ENCODE measurements at regions not wholly inside any gene's neighbourhood (a gene's known extent, or its start where the extent isn't known, plus 50 kb on each side); places are given as distances from the start of the nearest gene placed in this dataset.

GRCh38 chr22:48841881-48842582, 985.6 kb downstream of the BRD1 start:
- no peak for DNase-seq (ENCODE audit: low spot score)

DNA sequence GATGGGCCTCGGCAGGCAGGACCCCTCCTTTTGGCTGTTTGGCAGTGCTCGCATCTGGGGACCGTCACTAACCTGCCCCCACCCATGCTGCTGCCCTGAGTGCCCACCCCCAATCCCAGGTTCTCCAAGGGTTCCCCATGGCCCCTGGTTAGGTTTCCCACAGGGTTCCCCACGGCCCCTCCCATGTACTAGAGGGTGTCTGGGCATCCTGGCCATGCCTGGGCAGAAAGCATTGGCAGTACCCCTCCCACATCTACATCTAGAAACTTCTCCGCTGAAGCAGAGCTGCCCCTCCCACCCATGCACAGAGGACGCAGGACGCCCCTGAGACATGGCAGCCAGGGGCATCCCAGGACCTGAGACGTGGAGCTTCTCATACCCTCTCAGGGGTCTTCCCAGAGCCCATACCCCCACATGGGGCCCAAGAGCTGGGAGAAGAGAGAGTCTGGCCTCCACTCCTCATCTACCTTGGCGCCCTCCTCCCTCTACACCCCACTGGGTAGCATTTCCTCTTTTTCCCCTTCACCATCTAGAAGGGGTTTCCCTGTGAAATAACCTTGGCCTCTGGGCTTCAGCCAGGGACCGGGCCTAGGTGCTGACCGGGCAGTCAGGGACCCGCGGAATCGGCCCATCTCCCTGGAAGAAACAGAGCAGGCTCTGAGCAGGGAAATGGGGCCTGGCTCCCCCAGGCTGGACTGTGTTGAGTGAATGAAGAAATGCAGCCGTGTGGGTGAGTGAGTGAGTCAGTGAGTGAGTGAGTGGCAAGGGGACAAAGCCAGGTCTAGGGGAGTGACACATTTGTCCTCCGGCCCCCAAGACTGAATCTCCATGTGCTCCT, 987.3 kb downstream of the BRD1 start:
- no peak for DNase-seq (ENCODE audit: low spot score)

DNA sequence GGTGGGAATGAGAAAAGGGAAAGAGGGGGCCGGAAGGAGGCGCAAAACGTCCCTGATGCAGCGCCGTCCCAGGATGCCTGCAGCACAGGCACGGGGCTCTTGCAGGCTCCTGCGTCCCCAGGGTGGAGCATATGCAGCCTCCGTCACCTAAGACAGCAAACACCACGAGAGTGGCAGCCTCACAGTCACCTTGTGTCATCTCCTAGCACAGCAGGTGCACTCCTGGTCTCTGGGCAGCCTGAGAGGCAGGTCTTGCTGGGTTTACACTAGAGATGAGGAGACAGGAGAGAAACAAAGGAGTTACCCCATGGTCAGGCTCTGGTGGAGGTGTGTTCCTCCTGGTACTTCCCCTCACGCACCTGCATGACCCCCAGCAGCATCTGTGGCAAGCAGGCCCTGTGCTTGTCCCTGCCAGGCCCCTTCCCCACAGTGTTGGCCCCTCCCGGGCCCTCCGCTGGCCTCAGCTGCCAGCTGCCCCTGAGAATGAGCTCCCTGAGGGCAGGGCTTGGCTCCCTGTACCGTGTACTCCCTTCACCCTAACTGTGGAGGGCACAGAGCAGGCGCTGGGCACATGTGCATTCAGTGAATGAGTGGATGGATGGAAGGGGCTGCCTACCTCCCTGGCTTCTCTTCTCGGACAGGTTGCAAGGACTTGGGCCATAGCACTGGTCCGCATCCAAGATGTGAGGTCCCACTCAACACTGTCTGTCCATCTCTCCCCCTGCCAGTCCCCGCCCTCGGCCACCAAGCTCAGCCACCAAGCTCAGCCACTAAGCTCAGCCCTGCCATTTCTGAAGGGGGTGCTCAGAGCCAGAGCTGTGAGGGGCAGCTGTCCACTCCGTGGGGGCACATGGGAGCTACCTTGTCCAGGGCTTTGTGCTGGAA, 988.6 kb downstream of the BRD1 start:
- DNase-seq (ENCODE audit: low spot score), result peak; percentile 39

DNA sequence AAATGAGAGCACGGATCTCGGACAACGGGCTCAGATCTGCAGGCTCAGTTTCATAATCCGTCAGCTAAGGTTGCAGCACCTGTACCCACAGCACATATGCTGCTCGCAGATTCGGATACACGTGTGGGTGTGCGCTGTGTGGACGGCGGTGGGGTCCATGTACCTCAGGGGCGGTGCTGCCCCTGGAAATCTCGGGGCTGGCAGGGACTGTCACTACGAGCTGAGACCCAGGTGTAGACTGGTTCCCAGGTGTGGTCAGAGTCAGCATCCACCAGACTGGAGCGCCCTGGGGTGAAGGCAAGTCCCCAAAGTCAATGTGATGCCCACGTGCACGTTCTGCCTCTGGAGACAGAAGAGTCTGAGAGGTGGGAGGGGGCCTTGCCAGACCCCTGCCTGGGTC, 989.3 kb downstream of the BRD1 start:
- DNase-seq (ENCODE audit: low spot score), result peak; percentile 33

DNA sequence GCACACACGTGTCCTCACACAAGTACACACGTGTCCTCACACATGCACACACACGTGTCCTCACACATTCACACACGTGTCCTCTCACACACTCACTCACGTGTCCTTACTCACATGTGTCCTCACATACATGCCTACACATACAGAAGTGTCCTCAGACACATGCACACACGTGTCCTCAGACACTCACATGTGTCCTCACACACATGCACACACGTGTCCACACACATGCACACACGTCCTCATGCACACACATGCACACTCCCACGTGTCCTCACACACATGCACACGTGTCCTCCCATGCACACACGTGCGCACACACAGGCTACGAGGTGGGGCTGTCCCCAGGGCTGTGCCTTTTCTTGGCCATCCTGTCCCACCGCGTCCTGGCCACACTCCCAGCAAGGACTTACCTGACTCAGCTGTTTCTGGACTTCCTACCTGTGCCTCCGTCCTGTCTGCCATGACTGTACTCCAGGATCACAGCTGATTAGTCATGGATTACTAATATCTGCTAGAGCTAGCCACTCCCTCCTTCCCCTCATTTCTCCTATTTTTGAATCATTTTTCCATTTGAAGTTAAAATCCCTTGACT, 990.2 kb downstream of the BRD1 start:
- peak; percentile 34 for DNase-seq (ENCODE audit: low spot score)

GRCh38 chr22:48836673-48837340, 990.9 kb downstream of the BRD1 start:
- DNase-seq (ENCODE audit: low spot score), result peak; percentile 38

DNA sequence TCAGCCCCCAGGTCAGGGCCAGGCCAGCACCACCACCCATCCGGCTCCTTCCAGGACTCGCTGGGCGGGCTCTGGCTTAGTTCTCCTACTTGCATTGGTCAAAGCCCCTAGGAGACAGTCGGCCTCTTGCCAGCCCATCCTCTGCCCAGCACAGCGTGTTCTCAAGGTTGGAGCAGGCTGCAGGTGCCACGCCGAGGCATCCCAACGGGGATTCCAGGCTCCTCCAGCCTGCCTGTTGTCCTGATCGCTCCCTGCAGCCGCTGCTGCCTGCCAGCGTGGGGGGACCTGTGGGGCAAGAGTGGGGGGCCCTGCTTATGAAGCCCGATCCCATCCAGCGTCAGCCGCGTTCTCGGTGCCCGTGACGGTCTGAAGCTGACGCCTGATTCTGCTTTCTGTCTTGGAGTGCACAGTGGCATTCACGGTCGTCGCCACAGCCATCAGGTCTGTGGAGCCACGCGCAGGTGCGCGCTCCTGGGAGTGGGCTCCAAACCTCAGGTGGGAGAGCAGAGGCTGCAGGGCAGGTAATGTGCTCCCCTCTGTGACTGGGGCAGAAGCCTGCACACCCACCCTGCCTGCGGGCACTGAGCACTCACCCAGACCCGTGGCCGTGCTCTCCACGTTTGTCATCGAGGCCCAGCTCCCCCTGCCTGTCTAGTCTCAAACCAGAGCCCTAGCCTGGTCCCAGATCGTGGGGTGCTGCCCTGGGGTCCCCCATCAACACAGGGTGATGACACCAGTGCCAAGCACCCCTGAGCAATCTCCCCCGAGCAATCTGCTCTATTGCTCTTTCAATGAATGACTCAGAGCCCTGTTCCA, 991.6 kb downstream of the BRD1 start:
- no peak for DNase-seq (ENCODE audit: low spot score)

DNA sequence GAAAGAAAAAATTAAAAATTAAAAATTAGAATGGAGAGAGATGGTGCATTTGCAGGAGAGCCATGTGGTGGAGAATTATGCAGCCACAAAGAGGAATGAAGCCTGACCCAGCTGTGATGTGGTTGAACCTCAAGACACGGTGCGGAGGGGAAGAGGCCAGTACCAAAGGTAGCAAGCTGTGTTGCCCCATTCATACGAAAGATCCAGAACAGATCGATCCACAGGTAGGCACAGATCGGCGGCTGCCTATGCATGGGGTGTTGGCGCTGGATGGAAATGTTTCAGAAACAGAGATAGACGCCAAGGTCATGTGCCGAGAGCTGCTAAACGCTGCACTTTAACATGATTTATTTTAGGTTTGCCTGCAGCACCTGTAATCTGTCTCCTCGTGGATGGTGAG, 992.3 kb downstream of the BRD1 start:
- no peak for DNase-seq (ENCODE audit: low spot score)

DNA sequence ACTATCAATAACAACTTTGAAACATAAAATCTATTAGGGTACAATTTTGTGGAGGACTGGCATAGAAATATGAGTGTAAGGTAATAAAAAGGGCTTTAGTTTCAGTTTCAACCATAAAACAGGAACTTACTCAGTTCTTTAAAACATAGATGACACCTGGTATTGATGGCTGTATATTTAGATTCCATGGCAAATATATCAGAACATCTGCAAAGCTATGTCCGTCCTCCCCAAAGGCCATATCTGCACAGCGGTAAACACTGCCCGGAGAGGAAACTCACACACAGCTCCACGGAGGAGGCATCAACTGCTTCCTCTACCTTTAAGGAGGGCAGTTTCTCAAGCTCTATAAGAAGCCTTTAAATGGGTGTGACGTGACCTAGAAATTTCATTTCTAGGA, 993.3 kb downstream of the BRD1 start:
- no peak for DNase-seq (ENCODE audit: low spot score)

DNA sequence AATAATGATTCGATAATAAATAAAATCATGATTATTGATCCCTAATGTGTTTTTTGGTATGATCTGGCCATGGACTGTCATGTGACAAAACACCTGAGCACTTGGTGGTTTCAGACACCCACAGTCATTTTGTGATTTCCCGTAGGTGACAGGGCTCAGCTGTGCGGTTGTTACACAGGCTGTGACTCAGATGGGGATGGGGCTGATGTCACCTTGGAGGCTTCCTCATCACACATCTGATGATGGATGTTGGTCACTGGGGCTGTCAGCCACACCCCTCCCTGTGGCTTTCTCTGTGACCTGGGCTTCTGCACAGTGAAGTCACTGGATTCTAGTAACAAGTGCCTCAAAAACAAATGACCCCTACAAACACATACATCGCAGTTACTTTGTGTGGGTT, 995.1 kb downstream of the BRD1 start:
- no peak for DNase-seq (ENCODE audit: low spot score)

GRCh38 chr22:48829908-48830307, 997.8 kb downstream of the BRD1 start:
- DNase-seq (ENCODE audit: low spot score), result no peak

GRCh38 chr22:48828688-48829087, 999.0 kb downstream of the BRD1 start:
- no peak for DNase-seq (ENCODE audit: low spot score)

GRCh38 chr22:48827904-48828555, 999.6 kb downstream of the BRD1 start:
- peak; percentile 49 for DNase-seq (ENCODE audit: low spot score)

DNA sequence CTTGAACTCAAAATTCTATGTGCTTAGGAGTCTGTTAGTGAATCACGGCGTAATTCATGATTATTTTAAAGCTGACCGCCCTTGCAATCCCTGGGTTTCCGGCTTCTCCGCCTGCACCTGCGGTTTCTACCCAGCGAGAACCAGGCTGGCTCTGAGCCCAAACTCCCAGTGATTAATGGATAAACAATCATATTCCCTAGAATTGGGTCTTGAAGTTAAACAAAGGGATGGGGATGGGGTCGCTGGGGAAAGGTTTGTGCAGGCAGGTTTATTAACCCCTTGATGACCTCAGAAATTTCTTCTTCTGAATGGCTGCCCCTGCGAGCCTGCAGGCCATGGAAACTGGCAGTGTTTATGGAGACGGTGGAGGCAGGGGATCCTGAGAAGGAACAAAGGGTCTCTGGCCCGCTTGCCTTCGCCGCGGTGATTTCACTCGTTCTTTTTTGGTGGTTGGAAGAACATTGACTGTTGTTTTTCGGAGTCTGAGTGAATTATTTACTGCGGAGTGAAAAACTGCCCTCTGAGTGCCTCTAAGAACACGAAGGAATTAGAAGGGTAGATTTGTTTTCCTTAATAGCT, 1000.3 kb downstream of the BRD1 start:
- DNase-seq (ENCODE audit: low spot score), result no peak

DNA sequence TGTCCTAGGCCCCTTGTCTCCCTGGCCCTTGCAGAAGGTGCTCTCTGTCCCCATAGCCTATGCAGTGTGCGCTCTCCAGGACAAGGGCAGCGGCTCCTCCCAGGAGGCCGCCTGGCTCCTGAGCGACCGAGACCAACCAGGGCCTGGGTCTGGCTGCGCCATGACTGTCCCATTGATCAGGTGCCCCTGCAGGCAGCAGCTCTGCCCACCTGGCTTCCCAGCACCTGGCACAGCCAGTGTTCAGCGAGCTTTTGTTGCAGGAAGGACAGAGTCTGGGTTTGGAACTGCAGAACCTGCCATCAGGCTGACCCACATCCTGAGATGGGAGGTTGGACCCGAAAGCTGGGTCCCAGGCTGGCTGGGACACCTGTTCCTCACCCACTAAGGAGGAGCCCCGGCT, 1001.1 kb downstream of the BRD1 start:
- DNase-seq (ENCODE audit: low spot score), result no peak

DNA sequence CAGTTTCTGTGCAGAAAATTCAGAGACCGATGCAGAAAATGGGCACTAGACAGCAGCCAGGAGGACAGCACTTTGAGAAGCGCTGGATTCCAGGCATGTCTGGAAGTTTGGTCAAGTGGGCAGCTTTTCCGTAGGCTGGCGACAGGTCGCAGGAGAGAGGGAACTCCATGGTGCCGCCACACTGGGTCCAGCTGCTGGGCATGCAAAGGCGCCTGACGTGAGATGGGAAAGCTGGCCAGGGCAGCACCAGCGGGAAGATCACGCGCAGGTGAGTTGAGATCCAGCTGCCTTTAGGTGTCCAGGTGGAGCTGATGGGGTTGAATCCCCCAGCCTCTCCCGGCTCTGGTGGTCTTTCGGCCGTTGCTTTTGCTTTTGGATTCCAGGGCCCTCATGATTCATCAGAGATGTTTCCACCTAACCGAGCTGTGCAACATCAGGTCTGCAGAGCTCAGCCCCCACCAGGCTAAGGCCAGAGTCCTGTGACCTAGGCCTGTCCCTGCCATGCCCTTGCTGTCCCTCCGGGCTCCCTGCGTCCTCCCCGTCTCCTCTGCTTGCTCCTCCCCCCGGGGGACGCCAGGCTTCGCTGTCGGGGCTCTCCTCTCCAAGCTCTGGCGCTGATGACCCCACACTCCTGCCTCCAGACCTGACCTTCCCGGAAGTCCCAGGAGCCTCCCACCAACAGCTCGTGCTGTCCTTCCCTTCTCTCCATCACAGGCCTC, 1001.7 kb downstream of the BRD1 start:
- DNase-seq (ENCODE audit: low spot score), result no peak

- DNase-seq (ENCODE audit: low spot score), result peak; percentile 35
Observed at GRCh38 chr22:48824712-48825651, 1002.7 kb downstream of the BRD1 start.

- no peak for DNase-seq (ENCODE audit: low spot score)
Observed at GRCh38 chr22:48823941-48824340, 1003.7 kb downstream of the BRD1 start.
